ENCODE measurements at regions not wholly inside any gene's neighbourhood (a gene's known extent, or its start where the extent isn't known, plus 50 kb on each side); places are given as distances from the start of the nearest gene placed in this dataset.

DNA sequence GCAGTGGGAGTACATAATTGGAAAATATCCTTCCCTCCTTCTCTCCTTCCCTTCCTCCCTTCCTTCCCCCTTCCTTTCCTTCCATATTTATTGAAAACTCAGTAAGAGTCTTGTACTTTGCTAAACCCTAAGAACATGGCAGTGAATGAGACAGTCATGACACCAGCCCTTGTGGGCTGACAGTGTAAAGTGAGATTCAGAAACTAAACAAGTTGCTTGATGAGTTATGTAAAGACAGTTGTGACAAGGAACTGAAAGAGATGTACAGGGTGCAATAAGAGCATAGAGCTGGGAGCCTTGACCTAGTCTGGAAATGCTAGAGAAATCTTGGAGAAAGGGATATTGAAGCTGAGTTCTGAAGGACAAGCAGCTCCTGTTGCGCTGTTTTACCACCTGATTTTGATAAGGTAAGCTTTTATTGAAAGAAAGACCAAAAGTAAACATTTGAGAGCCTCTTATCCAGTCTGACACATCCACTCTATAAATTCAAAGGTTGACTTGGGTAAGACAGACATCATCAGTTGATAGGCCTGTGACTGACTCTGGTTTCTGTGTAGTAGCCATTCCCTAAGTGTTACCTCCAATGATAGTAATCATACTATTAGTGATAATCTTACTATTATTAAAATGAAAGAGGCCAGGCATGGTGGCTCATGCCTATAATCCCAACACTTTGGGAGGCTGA lies 66.5 kb upstream of the SKOR2 start:
- Histone ChIP-seq H3K36me3 (ENCODE audit: control insufficient read depth in 2 of 2, extremely low read depth in 1 of 2, insufficient read depth in 2 of 2, low read length in 2 of 2) (no peaks in the 10 kb centered on the region), H3K9ac (replicated peaks; ENCODE audit: extremely low read depth, insufficient read depth, low read length) (no peak overlapping the region), H3K4me1 (ENCODE audit: control insufficient read depth, extremely low read depth, insufficient read depth, low read length) (no peaks in the 10 kb centered on the region), H3K9me3 (replicated peaks; ENCODE audit: control insufficient read depth, insufficient read depth, low read length) (no peaks in the 10 kb centered on the region), H3K79me2 (ENCODE audit: control insufficient read depth, insufficient read depth, low read length) (no peaks in the 10 kb centered on the region), H3K27me3 (ENCODE audit: control insufficient read depth in 2 of 2, insufficient read depth in 2 of 2, low read length in 2 of 2) (no peaks in the 10 kb centered on the region), H2AFZ (ENCODE audit: low read depth, low read length) (no peak overlapping the region), H3K27ac (ENCODE audit: insufficient read depth, low read depth, low read length) (no peak overlapping the region), H3K9me1 (replicated peaks; ENCODE audit: control insufficient read depth, extremely low read depth, insufficient read depth, low read length) (no peaks in the 10 kb centered on the region), H4K20me1 (replicated peaks; ENCODE audit: control insufficient read depth, extremely low read depth, insufficient read depth, low read length) (no peaks in the 10 kb centered on the region), H3K4me2 (ENCODE audit: insufficient read depth, low read length) (no peak overlapping the region), H3K4me3 (replicated peaks in 1 of 3; ENCODE audit: insufficient read depth in 1 of 3, low read depth in 1 of 3, low read length in 3 of 3) (no peak overlapping the region)
- POLR2A ChIA-PET = no interaction called here
- intact Hi-C loops (cut with micrococcal nuclease) (no loop called here), dilution Hi-C loops (cut with MboI; ENCODE audit: extremely low pct_ligation_motif_present, low sequenced_read_pairs) (no loop called here)
- no TSS peak for BruUV-seq (replicated peaks)
- DNase-seq (ENCODE audit: low read depth, low spot score) (no peak), FAIRE-seq (no peak)
- TF ChIP-seq MAX (IDR thresholded peaks at IDR 0.05; ENCODE audit: insufficient read depth, insufficient read length) (no peak), POLR2AphosphoS5 (IDR thresholded peaks at IDR 0.05; ENCODE audit: insufficient read depth, low read depth, low read length) (no peak)
- CTCF ChIA-PET = no interaction called here

DNA sequence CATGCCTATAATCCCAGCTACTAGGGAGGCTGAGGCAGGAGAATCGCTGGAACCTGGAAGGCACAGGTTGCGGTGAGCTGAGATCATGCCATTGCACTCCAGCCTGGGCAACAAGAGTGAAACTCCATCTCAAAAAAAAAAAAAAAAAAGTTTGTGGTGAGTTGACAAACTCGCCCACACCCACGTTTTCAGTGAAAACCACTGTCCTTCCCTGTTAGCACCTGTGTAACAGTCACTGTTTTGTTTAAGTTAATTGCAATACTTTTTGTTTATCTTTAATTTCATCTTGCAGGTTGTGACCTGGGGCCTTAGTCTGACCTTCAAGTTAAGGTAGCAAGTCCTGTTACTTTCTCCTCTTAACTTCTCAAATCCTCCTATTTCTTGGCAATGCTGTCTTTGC lies 65.5 kb upstream of the SKOR2 start:
- no peak for FAIRE-seq

More for the DNA sequence above, 65.5 kb upstream of the SKOR2 start:
- no peaks in the 10 kb centered on the region for H3K36me3 ChIP-seq (ENCODE audit: control insufficient read depth in 2 of 2, extremely low read depth in 1 of 2, insufficient read depth in 2 of 2, low read length in 2 of 2)
- no peak overlapping the region for H3K4me2 ChIP-seq (ENCODE audit: insufficient read depth, low read length)
- dilution Hi-C loops (cut with MboI; ENCODE audit: extremely low pct_ligation_motif_present, low sequenced_read_pairs) (no loop called here), intact Hi-C loops (cut with micrococcal nuclease) (no loop called here)
- no peaks in the 10 kb centered on the region for H3K27me3 ChIP-seq (ENCODE audit: control insufficient read depth in 2 of 2, insufficient read depth in 2 of 2, low read length in 2 of 2)
- ChIA-PET POLR2A (no interaction called here), CTCF (no interaction called here)
- no peaks in the 10 kb centered on the region for H3K4me1 ChIP-seq (ENCODE audit: control insufficient read depth, extremely low read depth, insufficient read depth, low read length)
- TF ChIP-seq, protein P1, sequence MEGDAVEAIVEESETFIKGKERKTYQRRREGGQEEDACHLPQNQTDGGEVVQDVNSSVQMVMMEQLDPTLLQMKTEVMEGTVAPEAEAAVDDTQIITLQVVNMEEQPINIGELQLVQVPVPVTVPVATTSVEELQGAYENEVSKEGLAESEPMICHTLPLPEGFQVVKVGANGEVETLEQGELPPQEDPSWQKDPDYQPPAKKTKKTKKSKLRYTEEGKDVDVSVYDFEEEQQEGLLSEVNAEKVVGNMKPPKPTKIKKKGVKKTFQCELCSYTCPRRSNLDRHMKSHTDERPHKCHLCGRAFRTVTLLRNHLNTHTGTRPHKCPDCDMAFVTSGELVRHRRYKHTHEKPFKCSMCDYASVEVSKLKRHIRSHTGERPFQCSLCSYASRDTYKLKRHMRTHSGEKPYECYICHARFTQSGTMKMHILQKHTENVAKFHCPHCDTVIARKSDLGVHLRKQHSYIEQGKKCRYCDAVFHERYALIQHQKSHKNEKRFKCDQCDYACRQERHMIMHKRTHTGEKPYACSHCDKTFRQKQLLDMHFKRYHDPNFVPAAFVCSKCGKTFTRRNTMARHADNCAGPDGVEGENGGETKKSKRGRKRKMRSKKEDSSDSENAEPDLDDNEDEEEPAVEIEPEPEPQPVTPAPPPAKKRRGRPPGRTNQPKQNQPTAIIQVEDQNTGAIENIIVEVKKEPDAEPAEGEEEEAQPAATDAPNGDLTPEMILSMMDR (IDR thresholded peaks at IDR 0.05; ENCODE audit: extremely low read depth in 1 of 2, insufficient read depth in 1 of 2, low read depth in 1 of 2, low read length in 2 of 2) = no peak
- TF ChIP-seq POLR2AphosphoS5 (IDR thresholded peaks at IDR 0.05; ENCODE audit: insufficient read depth, low read depth, low read length) (no peak), MYC (IDR thresholded peaks at IDR 0.05; ENCODE audit: low read depth, low read length) (no peak), POLR2A (IDR thresholded peaks at IDR 0.05; ENCODE audit: low read depth, low read length) (no peak), EZH2 (IDR thresholded peaks at IDR 0.05; ENCODE audit: borderline replicate concordance, low read depth, low read length, severe bottlenecking) (no peak), JUN (IDR thresholded peaks at IDR 0.05; ENCODE audit: borderline replicate concordance, insufficient read depth, insufficient read length, low read depth) (no peak), FOS (IDR thresholded peaks at IDR 0.05; ENCODE audit: borderline replicate concordance, insufficient read depth, low read length) (no peak), GATA2 (IDR thresholded peaks at IDR 0.05; ENCODE audit: insufficient read depth, insufficient read length, low read depth, low read length) (no peak)
- no peak overlapping the region for H3K9ac ChIP-seq (replicated peaks; ENCODE audit: extremely low read depth, insufficient read depth, low read length)
- no peak overlapping the region for H3K4me3 ChIP-seq (replicated peaks in 1 of 3; ENCODE audit: insufficient read depth in 1 of 3, low read depth in 1 of 3, low read length in 3 of 3)
- no peaks in the 10 kb centered on the region for H3K9me1 ChIP-seq (replicated peaks; ENCODE audit: control insufficient read depth, extremely low read depth, insufficient read depth, low read length)
- no TSS peak for BruUV-seq (replicated peaks)
- no peaks in the 10 kb centered on the region for H3K79me2 ChIP-seq (ENCODE audit: control insufficient read depth, insufficient read depth, low read length)
- no peaks in the 10 kb centered on the region for H4K20me1 ChIP-seq (replicated peaks; ENCODE audit: control insufficient read depth, extremely low read depth, insufficient read depth, low read length)
- no peaks in the 10 kb centered on the region for H3K9me3 ChIP-seq (replicated peaks; ENCODE audit: control insufficient read depth, insufficient read depth, low read length)
- no peak overlapping the region for H2AFZ ChIP-seq (ENCODE audit: low read depth, low read length)
- DNase-seq (ENCODE audit: low read depth, low spot score) = no peak
- H3K27ac ChIP-seq (ENCODE audit: insufficient read depth, low read depth, low read length) = no peak overlapping the region
